Endodermal cell (in vitro differentiated cells): ENCODE measurements at regions not wholly inside any gene's neighbourhood (a gene's known extent, or its start where the extent isn't known, plus 50 kb on each side); places are given as distances from the start of the nearest gene placed in this dataset.

ENCODE experiments used
- DNase-seq: peaks from one replicate; pipeline ENCODE4 v3.0.0-alpha.2; 2017
- H3K27ac ChIP-seq: 2 replicates; pipeline ENCODE4 v1.5.1; 2013; ENCODE audit warnings: mild to moderate bottlenecking, low read depth, low read length, moderate library complexity
- H3K27me3 ChIP-seq: 2 replicates; pipeline ENCODE4 v1.6.1; 2013; ENCODE audit warnings: mild to moderate bottlenecking, low read length, moderate library complexity; ENCODE audit not compliant: insufficient read depth, control insufficient read depth, poor library complexity, severe bottlenecking
- H3K36me3 ChIP-seq: 2 replicates; pipeline ENCODE4 v1.7.0; 2013; ENCODE audit warnings: mild to moderate bottlenecking, low read length, moderate library complexity; ENCODE audit not compliant: control insufficient read depth, insufficient read depth
- H3K4me1 ChIP-seq: one replicate; pipeline ENCODE4 v1.7.0; 2013; ENCODE audit warnings: low read length; ENCODE audit not compliant: control insufficient read depth, insufficient read depth
- H3K4me3 ChIP-seq: 2 replicates; pipeline ENCODE4 v1.5.1; 2013; ENCODE audit warnings: mild to moderate bottlenecking, low read length, moderate library complexity
- H3K9ac ChIP-seq: 2 replicates; pipeline ENCODE4 v1.6.1; 2013; ENCODE audit warnings: mild to moderate bottlenecking, low read length, moderate library complexity; ENCODE audit not compliant: poor library complexity, severe bottlenecking; ENCODE audit errors: extremely low read depth
- H3K9me3 ChIP-seq: 2 replicates; pipeline ENCODE4 v1.6.1; 2013; ENCODE audit warnings: mild to moderate bottlenecking, low read length, moderate library complexity; ENCODE audit not compliant: control insufficient read depth
- H3K27ac Mint-ChIP-seq: 2 replicates; pipeline ENCODE4 v1.8.0; 2020; ENCODE audit warnings: mixed read lengths
- H3K27me3 Mint-ChIP-seq: 2 replicates; pipeline ENCODE4 v1.8.0; 2021; ENCODE audit warnings: mild to moderate bottlenecking, mixed read lengths; ENCODE audit not compliant: insufficient read depth
- H3K36me3 Mint-ChIP-seq: 2 replicates; pipeline ENCODE4 v1.8.0; 2020; ENCODE audit warnings: low read depth, mixed read lengths
- H3K4me1 Mint-ChIP-seq: 2 replicates; pipeline ENCODE4 v1.8.0; 2020; ENCODE audit warnings: mixed read lengths
- H3K4me3 Mint-ChIP-seq: 2 replicates; pipeline ENCODE4 v1.8.0; 2020; ENCODE audit warnings: mild to moderate bottlenecking, moderate library complexity, mixed read lengths
- H3K9me3 Mint-ChIP-seq: 2 replicates; pipeline ENCODE4 v1.8.0; 2020; ENCODE audit warnings: mild to moderate bottlenecking, mixed read lengths
- WGBS, 2 experiments: methylation state at CpG; one replicate each; pipeline versions ENCODE4 v1.1.5 to v1.1.7; 2013; ENCODE audit warnings: missing lambda C conversion rate in 2 of 2, mixed read lengths in 1 of 2; ENCODE audit not compliant: insufficient coverage in 1 of 2, insufficient read length in 1 of 2; 5-methylcytosine and 5-hydroxymethylcytosine counted together
- TF ChIP-seq, protein P1 (sequence below): fragments of 200-600 bp; sonication (generic); conservative IDR thresholded peaks from 2 replicates; pipeline ENCODE4 v1.5.0; 2021; ENCODE audit warnings: antibody characterized with exemption, mild to moderate bottlenecking

DNA sequence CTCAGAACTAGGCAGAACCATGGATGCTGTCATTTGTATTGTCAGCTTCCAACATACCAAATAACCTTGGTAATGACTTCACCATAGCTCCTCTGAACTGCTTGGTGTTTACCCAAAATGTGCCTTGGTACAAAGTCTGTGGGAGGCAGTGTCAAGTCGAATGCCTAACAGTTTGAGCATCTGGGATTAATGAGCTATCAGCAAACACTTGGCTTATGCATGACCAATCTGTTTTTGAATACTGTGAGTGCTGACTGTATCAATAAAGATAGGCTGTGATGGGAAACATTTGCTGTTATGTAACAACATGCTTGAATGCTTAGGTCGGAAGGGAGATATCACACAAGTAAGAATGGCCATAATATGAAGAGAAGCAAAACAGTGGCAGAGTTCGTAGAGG lies 455.4 kb downstream of the CMPK2 start:
- Mint-ChIP-seq H3K27me3 (no peaks in the 10 kb centered on the region), H3K36me3 (no peaks in the 10 kb centered on the region), H3K9me3 (no peaks in the 10 kb centered on the region), H3K4me3 (no peak overlapping the region), H3K27ac (no peak overlapping the region), H3K4me1 (no peaks in the 10 kb centered on the region)
- H3K4me3 ChIP-seq = no peak overlapping the region
- no peaks in the 10 kb centered on the region for H3K36me3 ChIP-seq
- H3K27me3 ChIP-seq = no peaks in the 10 kb centered on the region
- H3K27ac ChIP-seq = no peak overlapping the region
- H3K9me3 ChIP-seq = no peaks in the 10 kb centered on the region
- 86 to 90% methylated on average over 3 of the region's 3 CpGs for WGBS, 2 experiments
- no peak for DNase-seq
- H3K9ac ChIP-seq = no peak overlapping the region
- no peaks in the 10 kb centered on the region for H3K4me1 ChIP-seq
- TF ChIP-seq, protein P1, sequence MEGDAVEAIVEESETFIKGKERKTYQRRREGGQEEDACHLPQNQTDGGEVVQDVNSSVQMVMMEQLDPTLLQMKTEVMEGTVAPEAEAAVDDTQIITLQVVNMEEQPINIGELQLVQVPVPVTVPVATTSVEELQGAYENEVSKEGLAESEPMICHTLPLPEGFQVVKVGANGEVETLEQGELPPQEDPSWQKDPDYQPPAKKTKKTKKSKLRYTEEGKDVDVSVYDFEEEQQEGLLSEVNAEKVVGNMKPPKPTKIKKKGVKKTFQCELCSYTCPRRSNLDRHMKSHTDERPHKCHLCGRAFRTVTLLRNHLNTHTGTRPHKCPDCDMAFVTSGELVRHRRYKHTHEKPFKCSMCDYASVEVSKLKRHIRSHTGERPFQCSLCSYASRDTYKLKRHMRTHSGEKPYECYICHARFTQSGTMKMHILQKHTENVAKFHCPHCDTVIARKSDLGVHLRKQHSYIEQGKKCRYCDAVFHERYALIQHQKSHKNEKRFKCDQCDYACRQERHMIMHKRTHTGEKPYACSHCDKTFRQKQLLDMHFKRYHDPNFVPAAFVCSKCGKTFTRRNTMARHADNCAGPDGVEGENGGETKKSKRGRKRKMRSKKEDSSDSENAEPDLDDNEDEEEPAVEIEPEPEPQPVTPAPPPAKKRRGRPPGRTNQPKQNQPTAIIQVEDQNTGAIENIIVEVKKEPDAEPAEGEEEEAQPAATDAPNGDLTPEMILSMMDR = no peak

DNA sequence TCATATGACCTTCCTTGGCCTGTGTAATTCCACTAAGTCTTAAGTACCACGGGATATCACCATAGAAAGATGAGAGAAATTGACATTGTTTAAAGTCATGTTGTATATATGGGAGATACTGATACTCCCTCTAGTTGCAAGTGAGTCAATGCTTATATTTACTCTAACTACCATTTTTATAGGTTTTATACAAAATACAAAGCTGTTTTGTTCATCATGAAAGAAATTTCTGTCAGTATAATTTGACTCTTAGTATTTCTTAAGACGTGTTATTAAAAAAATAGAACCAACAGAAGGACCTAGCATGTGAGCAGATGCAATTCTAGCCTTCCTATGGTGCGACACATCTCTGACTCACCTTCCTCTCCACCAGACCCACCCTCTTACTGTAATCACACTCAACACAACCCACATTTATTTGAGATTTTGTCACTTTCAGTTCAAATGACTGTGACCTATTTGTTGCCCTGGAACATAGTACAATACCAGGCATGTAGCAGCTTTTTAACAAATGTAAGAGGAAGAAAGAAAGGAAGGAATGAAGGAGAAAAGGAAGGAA lies 453.1 kb downstream of the CMPK2 start:
- WGBS, 2 experiments = 84 to 88% methylated on average over 3 of the region's 3 CpGs
- H3K36me3 ChIP-seq = no peaks in the 10 kb centered on the region
- H3K27ac Mint-ChIP-seq = no peak overlapping the region
- no peaks in the 10 kb centered on the region for H3K27me3 Mint-ChIP-seq
- no peaks in the 10 kb centered on the region for H3K36me3 Mint-ChIP-seq
- H3K27ac ChIP-seq = no peak overlapping the region
- no peaks in the 10 kb centered on the region for H3K27me3 ChIP-seq
- no peaks in the 10 kb centered on the region for H3K9me3 ChIP-seq
- H3K4me1 ChIP-seq = no peaks in the 10 kb centered on the region
- no peaks in the 10 kb centered on the region for H3K4me1 Mint-ChIP-seq
- no peak overlapping the region for H3K4me3 Mint-ChIP-seq
- TF ChIP-seq, protein P1 = no peak
- no peaks in the 10 kb centered on the region for H3K9me3 Mint-ChIP-seq
- H3K9ac ChIP-seq = no peak overlapping the region
- no peak overlapping the region for H3K4me3 ChIP-seq
- no peak for DNase-seq

DNA sequence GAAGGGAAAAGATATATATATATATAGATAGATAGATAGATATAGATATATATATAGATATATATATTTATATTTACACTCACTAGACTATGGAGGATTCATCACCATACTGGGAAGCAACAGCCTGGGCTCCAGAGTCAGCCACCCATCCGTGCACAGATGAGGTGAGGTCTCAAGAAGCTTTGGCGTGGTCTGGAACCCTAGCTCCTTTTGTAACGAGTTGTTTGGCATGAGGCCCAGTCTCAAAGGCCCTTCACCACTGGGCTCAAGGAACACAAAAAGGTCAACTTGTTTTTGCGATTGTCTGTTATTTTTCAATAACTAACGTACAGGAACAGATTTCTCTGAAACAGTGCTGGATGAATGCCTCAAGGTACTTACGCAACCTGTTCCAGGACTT lies 448.7 kb downstream of the CMPK2 start:
- Histone ChIP-seq H3K27me3 (no peaks in the 10 kb centered on the region), H3K27ac (no peak overlapping the region), H3K36me3 (no peaks in the 10 kb centered on the region), H3K9me3 (no peaks in the 10 kb centered on the region), H3K4me1 (no peaks in the 10 kb centered on the region), H3K4me3 (no peak overlapping the region), H3K9ac (no peak overlapping the region)
- 95 to 98% methylated on average over 6 of the region's 6 CpGs for WGBS, 2 experiments
- Mint-ChIP-seq H3K4me1 (peaks cover 2% of the 10 kb centered on the region), H3K27ac (no peak overlapping the region), H3K36me3 (no peaks in the 10 kb centered on the region), H3K27me3 (no peaks in the 10 kb centered on the region), H3K4me3 (no peak overlapping the region), H3K9me3 (no peaks in the 10 kb centered on the region)
- TF ChIP-seq, protein P1 = no peak
- no peak for DNase-seq
